Adrenal gland (tissue), 5 donors: ENCODE measurements at regions not wholly inside any gene's neighbourhood (a gene's known extent, or its start where the extent isn't known, plus 50 kb on each side); places are given as distances from the start of the nearest gene placed in this dataset.

Source experiments
- POLR2A ChIP-seq, 2 donors: fragments of 450-650 bp; IDR thresholded peaks; one replicate each; pipeline ENCODE4 v1.6.1; 2017; ENCODE audit warnings: antibody characterized with exemption in 2 of 2, mild to moderate bottlenecking in 2 of 2, moderate library complexity in 1 of 2
- TF ChIP-seq, protein P1 (sequence below), 6 experiments: fragments of 450-650 bp in 4 of 6; fragments of 200-600 bp in 2 of 6; sonication (generic) in 1 of 6; IDR thresholded peaks; 1 replicate in 5 of 6; 2 replicates in 1 of 6; pipeline versions ENCODE4 v1.5.1 to v1.8.0; 2016 to 2021; ENCODE audit warnings: antibody characterized with exemption in 6 of 6, mild to moderate bottlenecking in 2 of 6, moderate library complexity in 1 of 6
- donor health status: DM: no; HTN: no; CAD: no.

DNA sequence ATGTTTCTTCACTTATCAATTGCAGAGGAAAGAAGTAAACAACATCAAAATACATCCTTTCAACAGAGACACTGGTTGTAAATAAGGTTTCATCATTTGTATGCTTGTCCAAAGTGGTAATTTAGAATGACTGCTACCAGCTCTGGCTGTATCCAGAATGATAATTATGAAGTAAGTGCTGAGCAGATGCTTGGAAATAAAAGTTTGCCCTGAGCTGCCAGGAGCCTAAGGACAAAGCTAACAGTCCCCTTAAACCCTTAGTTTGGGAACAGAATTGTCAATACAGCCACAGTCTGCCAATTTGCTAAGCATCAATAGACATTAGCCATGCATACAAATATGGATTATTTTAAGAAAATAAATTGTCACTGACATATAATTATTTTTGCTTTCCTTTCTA, 147.0 kb upstream of the SLC13A1 start:
- TF ChIP-seq, protein P1, sequence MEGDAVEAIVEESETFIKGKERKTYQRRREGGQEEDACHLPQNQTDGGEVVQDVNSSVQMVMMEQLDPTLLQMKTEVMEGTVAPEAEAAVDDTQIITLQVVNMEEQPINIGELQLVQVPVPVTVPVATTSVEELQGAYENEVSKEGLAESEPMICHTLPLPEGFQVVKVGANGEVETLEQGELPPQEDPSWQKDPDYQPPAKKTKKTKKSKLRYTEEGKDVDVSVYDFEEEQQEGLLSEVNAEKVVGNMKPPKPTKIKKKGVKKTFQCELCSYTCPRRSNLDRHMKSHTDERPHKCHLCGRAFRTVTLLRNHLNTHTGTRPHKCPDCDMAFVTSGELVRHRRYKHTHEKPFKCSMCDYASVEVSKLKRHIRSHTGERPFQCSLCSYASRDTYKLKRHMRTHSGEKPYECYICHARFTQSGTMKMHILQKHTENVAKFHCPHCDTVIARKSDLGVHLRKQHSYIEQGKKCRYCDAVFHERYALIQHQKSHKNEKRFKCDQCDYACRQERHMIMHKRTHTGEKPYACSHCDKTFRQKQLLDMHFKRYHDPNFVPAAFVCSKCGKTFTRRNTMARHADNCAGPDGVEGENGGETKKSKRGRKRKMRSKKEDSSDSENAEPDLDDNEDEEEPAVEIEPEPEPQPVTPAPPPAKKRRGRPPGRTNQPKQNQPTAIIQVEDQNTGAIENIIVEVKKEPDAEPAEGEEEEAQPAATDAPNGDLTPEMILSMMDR (IDR thresholded peaks at IDR 0.05): no peak
- TF ChIP-seq POLR2A (IDR thresholded peaks at IDR 0.05): no peak
